H9 (cell line): ENCODE measurements at regions not wholly inside any gene's neighbourhood (a gene's known extent, or its start where the extent isn't known, plus 50 kb on each side); places are given as distances from the start of the nearest gene placed in this dataset.

Experiments used
- DNase-seq: peaks from one replicate; pipeline ENCODE4 v3.0.0-alpha.2; 2017
- H2AFZ ChIP-seq: one replicate; pipeline ENCODE4 v1.6.1; 2013; ENCODE audit warnings: mild to moderate bottlenecking, low read length, control low read depth, moderate library complexity
- H2AK5ac ChIP-seq: 2 replicates; pipeline ENCODE4 v1.6.1; 2013; ENCODE audit warnings: low read length, control low read depth, mixed read lengths; ENCODE audit not compliant: insufficient read length
- H2BK120ac ChIP-seq: one replicate; pipeline ENCODE4 v1.6.1; 2013; ENCODE audit warnings: low read depth, mild to moderate bottlenecking, low read length, control low read depth, inconsistent platforms; ENCODE audit not compliant: poor library complexity, severe bottlenecking
- H2BK12ac ChIP-seq: 2 replicates; pipeline ENCODE4 v1.6.1; 2013; ENCODE audit warnings: low read length, control low read depth, mixed read lengths, low read depth; ENCODE audit not compliant: insufficient read length
- H2BK15ac ChIP-seq: 2 replicates; pipeline ENCODE4 v1.6.1; 2013; ENCODE audit warnings: low read depth, low read length, control low read depth
- H2BK20ac ChIP-seq: one replicate; pipeline ENCODE4 v1.6.1; 2013; ENCODE audit warnings: low read depth, mild to moderate bottlenecking, low read length, control low read depth, inconsistent platforms; ENCODE audit not compliant: poor library complexity, severe bottlenecking
- H2BK5ac ChIP-seq: 2 replicates; pipeline ENCODE4 v1.6.1; 2013; ENCODE audit warnings: low read length, control low read depth, mixed read lengths; ENCODE audit not compliant: insufficient read length
- H3K14ac ChIP-seq: 2 replicates; pipeline ENCODE4 v1.6.1; 2013; ENCODE audit warnings: low read length, control low read depth; ENCODE audit not compliant: insufficient read depth
- H3K18ac ChIP-seq: 2 replicates; pipeline ENCODE4 v1.6.1; 2013; ENCODE audit warnings: low read depth, mild to moderate bottlenecking, mixed read lengths, low read length, control low read depth; ENCODE audit not compliant: insufficient read length
- H3K23ac ChIP-seq: 2 replicates; pipeline ENCODE4 v1.6.1; 2013; ENCODE audit warnings: low read length, control low read depth, mixed read lengths, low read depth; ENCODE audit not compliant: insufficient read length
- H3K23me2 ChIP-seq: 2 replicates; pipeline ENCODE4 v1.6.1; 2013; ENCODE audit warnings: low read depth, mild to moderate bottlenecking, mixed read lengths, low read length, control low read depth; ENCODE audit not compliant: insufficient read length, poor library complexity, severe bottlenecking
- H3K27ac ChIP-seq: 2 replicates; pipeline ENCODE4 v1.5.1; 2013; ENCODE audit warnings: low read length, control low read depth, mixed read lengths, low read depth; ENCODE audit not compliant: insufficient read length
- H3K27me3 ChIP-seq: 2 replicates; pipeline ENCODE4 v1.6.1; 2013; ENCODE audit warnings: low read length, control low read depth, inconsistent platforms; ENCODE audit not compliant: insufficient read depth
- H3K4ac ChIP-seq: 2 replicates; pipeline ENCODE4 v1.6.1; 2013; ENCODE audit warnings: low read depth, mild to moderate bottlenecking, control low read depth, inconsistent platforms, low read length, moderate library complexity
- H3K4me1 ChIP-seq: 2 replicates; pipeline ENCODE4 v1.6.1; 2013; ENCODE audit warnings: low read length, control low read depth, inconsistent platforms; ENCODE audit not compliant: insufficient read depth
- H3K4me2 ChIP-seq: 2 replicates; pipeline ENCODE4 v1.6.1; 2013; ENCODE audit warnings: low read length, control low read depth, mixed read lengths; ENCODE audit not compliant: insufficient read length, insufficient read depth
- H3K56ac ChIP-seq: 2 replicates; pipeline ENCODE4 v1.6.1; 2013; ENCODE audit warnings: low read depth, mild to moderate bottlenecking, mixed read lengths, low read length, control low read depth; ENCODE audit not compliant: insufficient read length
- H3K79me1 ChIP-seq: 2 replicates; pipeline ENCODE4 v1.6.1; 2013; ENCODE audit warnings: low read depth, mild to moderate bottlenecking, moderate library complexity, low read length, control low read depth, inconsistent platforms; ENCODE audit not compliant: insufficient read depth, poor library complexity, severe bottlenecking
- H3K79me2 ChIP-seq: 2 replicates; pipeline ENCODE4 v1.6.1; 2013; ENCODE audit warnings: low read length, control low read depth, inconsistent platforms; ENCODE audit not compliant: insufficient read depth
- H3K9ac ChIP-seq: 2 replicates; pipeline ENCODE4 v1.6.1; 2013; ENCODE audit warnings: low read length, control low read depth, mixed read lengths; ENCODE audit not compliant: insufficient read length; ENCODE audit errors: extremely low read depth
- H3K9me3 ChIP-seq: one replicate; pipeline ENCODE4 v1.6.1; 2013; ENCODE audit warnings: low read depth, low read length, inconsistent platforms; ENCODE audit not compliant: control insufficient read depth
- H3T11ph ChIP-seq: one replicate; pipeline ENCODE4 v1.6.1; 2013; ENCODE audit warnings: mild to moderate bottlenecking, low read length, control low read depth, inconsistent platforms
- H4K20me1 ChIP-seq: one replicate; pipeline ENCODE4 v1.6.1; 2013; ENCODE audit not compliant: control insufficient read depth, insufficient read length, insufficient read depth
- H4K5ac ChIP-seq: 2 replicates; pipeline ENCODE4 v1.6.1; 2013; ENCODE audit warnings: low read depth, mild to moderate bottlenecking, mixed read lengths, low read length, control low read depth; ENCODE audit not compliant: insufficient read length
- H4K8ac ChIP-seq: replicated peaks from 2 replicates; pipeline ENCODE4 v1.6.1; 2013; ENCODE audit warnings: low read length, control low read depth, mixed read lengths, low read depth; ENCODE audit not compliant: insufficient read length
- H4K91ac ChIP-seq: 2 replicates; pipeline ENCODE4 v1.6.1; 2013; ENCODE audit warnings: low read depth, mild to moderate bottlenecking, moderate library complexity, mixed read lengths, low read length, control low read depth; ENCODE audit not compliant: insufficient read length
- H3K27ac Mint-ChIP-seq, 3 experiments: 2 replicates in 2 of 3; 3 replicates in 1 of 3; pipeline ENCODE4 v1.8.0; 2020 to 2021; ENCODE audit warnings: mixed read lengths in 3 of 3, mild to moderate bottlenecking in 1 of 3, moderate library complexity in 1 of 3
- H3K27me3 Mint-ChIP-seq: 2 replicates; pipeline ENCODE4 v1.8.0; 2021; ENCODE audit warnings: low read depth, mild to moderate bottlenecking, moderate library complexity, mixed read lengths
- H3K36me3 Mint-ChIP-seq, 3 experiments: 2 replicates in 2 of 3; 3 replicates in 1 of 3; pipeline ENCODE4 v1.8.0; 2020 to 2021; ENCODE audit warnings: low read depth in 3 of 3, mixed read lengths in 3 of 3; ENCODE audit not compliant: insufficient read depth in 1 of 3
- H3K4me1 Mint-ChIP-seq, 2 experiments: 2 replicates each; pipeline ENCODE4 v1.8.0; 2020; ENCODE audit warnings: mixed read lengths in 2 of 2
- H3K4me3 Mint-ChIP-seq, 2 experiments: 2 replicates in 1 of 2; 3 replicates in 1 of 2; pipeline ENCODE4 v1.8.0; 2020 to 2021; ENCODE audit warnings: mild to moderate bottlenecking in 2 of 2, mixed read lengths in 2 of 2, moderate library complexity in 1 of 2
- H3K9me3 Mint-ChIP-seq, 2 experiments: 2 replicates in 1 of 2; 3 replicates in 1 of 2; pipeline ENCODE4 v1.8.0; 2020; ENCODE audit warnings: mild to moderate bottlenecking in 2 of 2, mixed read lengths in 2 of 2, moderate library complexity in 1 of 2
- WGBS: extraction: QIAGEN DNeasy Blood & Tissue Kit; methylation state at CpG from one replicate; pipeline ENCODE4 v1.1.7; 2013; ENCODE audit warnings: missing lambda C conversion rate, low lambda C conversion rate, mixed read lengths; ENCODE audit not compliant: insufficient read length; ENCODE audit errors: extremely low coverage; 5-methylcytosine and 5-hydroxymethylcytosine counted together
- TF ChIP-seq, protein P1 (sequence below): fragments of 200-600 bp; sonication (generic); conservative IDR thresholded peaks from 3 replicates; pipeline ENCODE4 v1.8.0; 2021; ENCODE audit warnings: antibody characterized with exemption, mild to moderate bottlenecking

DNA sequence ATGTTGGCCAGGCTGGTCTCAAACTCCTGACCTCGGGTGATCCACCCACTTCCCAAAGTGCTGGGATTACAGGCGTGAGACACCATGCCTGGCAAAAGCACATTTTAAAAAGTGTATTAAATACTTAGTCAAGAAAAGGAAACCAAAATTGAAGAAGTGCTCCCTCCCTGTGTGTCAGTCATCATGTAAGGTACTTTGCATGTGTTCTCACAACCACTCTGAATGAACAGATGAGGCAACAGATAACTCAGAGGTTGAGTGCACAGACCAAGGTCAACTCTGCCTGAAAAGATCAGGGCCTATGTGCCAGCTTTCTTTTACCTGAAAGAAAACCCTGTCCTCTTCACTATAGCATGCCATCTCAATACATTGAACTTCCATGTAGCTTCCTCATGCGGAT lies 289.7 kb downstream of the MRPS30 start:
- H3K27me3 ChIP-seq: no peaks in the 10 kb centered on the region

More for the DNA sequence above, 289.7 kb downstream of the MRPS30 start:
- Mint-ChIP-seq H3K36me3 (peaks cover 5 to 12% (median 8%) of the 10 kb centered on the region in 3 experiments; a peak in 5 of 7 replicates), H3K27me3 (no peaks in the 10 kb centered on the region), H3K27ac (no peak overlapping the region), H3K9me3 (peaks cover 8 to 9% of the 10 kb centered on the region in 2 experiments), H3K4me3 (no peak overlapping the region), H3K4me1 (peaks cover 13 to 15% of the 10 kb centered on the region in 2 experiments)
- Histone ChIP-seq H3K4me2 (no peak overlapping the region), H2BK5ac (no peak overlapping the region), H3K9me3 (no peaks in the 10 kb centered on the region), H3K9ac (no peak overlapping the region), H2BK20ac (no peak overlapping the region), H2AFZ (no peak overlapping the region), H2BK120ac (no peak overlapping the region), H3K18ac (no peak overlapping the region), H3K23ac (no peak overlapping the region), H4K8ac (no peak overlapping the region), H4K5ac (no peak overlapping the region), H2AK5ac (no peak overlapping the region), H2BK15ac (no peak overlapping the region), H3K27ac (no peak overlapping the region), H3K79me2 (no peaks in the 10 kb centered on the region), H4K20me1 (no peaks in the 10 kb centered on the region), H3K56ac (no peak overlapping the region), H3T11ph (no peak overlapping the region), H2BK12ac (no peak overlapping the region), H3K79me1 (no peaks in the 10 kb centered on the region), H3K4ac (no peak overlapping the region), H4K91ac (no peak overlapping the region), H3K23me2 (no peaks in the 10 kb centered on the region), H3K4me1 (peaks cover 2% of the 10 kb centered on the region), H3K14ac (no peak overlapping the region)
- TF ChIP-seq, protein P1, sequence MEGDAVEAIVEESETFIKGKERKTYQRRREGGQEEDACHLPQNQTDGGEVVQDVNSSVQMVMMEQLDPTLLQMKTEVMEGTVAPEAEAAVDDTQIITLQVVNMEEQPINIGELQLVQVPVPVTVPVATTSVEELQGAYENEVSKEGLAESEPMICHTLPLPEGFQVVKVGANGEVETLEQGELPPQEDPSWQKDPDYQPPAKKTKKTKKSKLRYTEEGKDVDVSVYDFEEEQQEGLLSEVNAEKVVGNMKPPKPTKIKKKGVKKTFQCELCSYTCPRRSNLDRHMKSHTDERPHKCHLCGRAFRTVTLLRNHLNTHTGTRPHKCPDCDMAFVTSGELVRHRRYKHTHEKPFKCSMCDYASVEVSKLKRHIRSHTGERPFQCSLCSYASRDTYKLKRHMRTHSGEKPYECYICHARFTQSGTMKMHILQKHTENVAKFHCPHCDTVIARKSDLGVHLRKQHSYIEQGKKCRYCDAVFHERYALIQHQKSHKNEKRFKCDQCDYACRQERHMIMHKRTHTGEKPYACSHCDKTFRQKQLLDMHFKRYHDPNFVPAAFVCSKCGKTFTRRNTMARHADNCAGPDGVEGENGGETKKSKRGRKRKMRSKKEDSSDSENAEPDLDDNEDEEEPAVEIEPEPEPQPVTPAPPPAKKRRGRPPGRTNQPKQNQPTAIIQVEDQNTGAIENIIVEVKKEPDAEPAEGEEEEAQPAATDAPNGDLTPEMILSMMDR: no peak
- WGBS: no CpG with 5 or more reads among the region's 3 CpGs
- DNase-seq: no peak
